Peyer's patch (tissue), 4 donors: ENCODE measurements at regions not wholly inside any gene's neighbourhood (a gene's known extent, or its start where the extent isn't known, plus 50 kb on each side); places are given as distances from the start of the nearest gene placed in this dataset.

Source experiments
- CTCF ChIP-seq, 6 experiments: fragments of 450-650 bp in 4 of 6; fragments of 200-600 bp in 2 of 6; sonication (generic) in 1 of 6; IDR thresholded peaks; one replicate each; pipeline ENCODE4 v1.5.1; 2017 to 2019; ENCODE audit warnings: antibody characterized with exemption in 6 of 6, mild to moderate bottlenecking in 3 of 6, moderate library complexity in 1 of 6
- POLR2A ChIP-seq, 2 donors: fragments of 450-650 bp; IDR thresholded peaks; one replicate each; pipeline ENCODE4 v1.5.1; 2017; ENCODE audit warnings: antibody characterized with exemption in 2 of 2, mild to moderate bottlenecking in 2 of 2, moderate library complexity in 2 of 2

- no peak for TF ChIP-seq CTCF (IDR thresholded peaks at IDR 0.05)
- no peak for TF ChIP-seq POLR2A (IDR thresholded peaks at IDR 0.05)
Measured at GRCh38 chr9:86765746-86766430, 181.4 kb downstream of the GAS1 start.
